WTC11 (cell line): ENCODE measurements at regions not wholly inside any gene's neighbourhood (a gene's known extent, or its start where the extent isn't known, plus 50 kb on each side); places are given as distances from the start of the nearest gene placed in this dataset.
A peak's percentile ranks its signal among the peaks of the same experiment; 100 is the strongest.

Source experiments
- ATAC-seq: fragments of 200-7000 bp; cut with Tn5 transposase; 2 replicates; pipeline ENCODE4 v1.10.0; 2021; ENCODE audit warnings: mild to moderate bottlenecking, moderate library complexity
- CTCF ChIA-PET: fragments of 300-600 bp; sonication (Branson Sonifier 250); formaldehyde crosslinking; loops from one replicate; lab custom pipeline; 2021; ENCODE audit warnings: antibody characterized with exemption; lab: Charles Lee
- POLR2A ChIA-PET: fragments of 350-600 bp; sonication (Branson Sonifier 250); formaldehyde crosslinking; loops from one replicate; lab custom pipeline; 2021; ENCODE audit warnings: antibody characterized with exemption; lab: Charles Lee
- DNase-seq: peaks from one replicate; pipeline ENCODE4 v3.0.0; 2021; ENCODE audit warnings: low spot score
- H3K27ac Mint-ChIP-seq: 2 replicates; pipeline ENCODE4 v1.8.0; 2021; ENCODE audit warnings: mixed read lengths
- H3K27me3 Mint-ChIP-seq: 2 replicates; pipeline ENCODE4 v1.8.0; 2021; ENCODE audit warnings: low read depth, mild to moderate bottlenecking, moderate library complexity, mixed read lengths
- H3K36me3 Mint-ChIP-seq: 2 replicates; pipeline ENCODE4 v1.8.0; 2021; ENCODE audit warnings: mixed read lengths
- H3K4me1 Mint-ChIP-seq: 2 replicates; pipeline ENCODE4 v1.8.0; 2022; ENCODE audit warnings: mixed read lengths
- H3K4me3 Mint-ChIP-seq: 2 replicates; pipeline ENCODE4 v1.8.0; 2021; ENCODE audit warnings: mild to moderate bottlenecking, moderate library complexity, mixed read lengths
- H3K9me3 Mint-ChIP-seq: 2 replicates; pipeline ENCODE4 v1.8.0; 2021; ENCODE audit warnings: mixed read lengths
- ELF4 ChIP-seq: sonication (generic); formaldehyde crosslinking; IDR thresholded peaks from 2 replicates; pipeline ENCODE4 v1.8.1; 2022; ENCODE audit warnings: low read depth, mild to moderate bottlenecking, moderate library complexity, missing genetic modification reagents
- MXD4 ChIP-seq: fragments of 250-450 bp; sonication (Bioruptor Pico); IDR thresholded peaks from 2 replicates; pipeline ENCODE4 v1.8.0; 2021; ENCODE audit warnings: mild to moderate bottlenecking, moderate library complexity, borderline replicate concordance
- NFE2L1 ChIP-seq: sonication (generic); formaldehyde crosslinking; IDR thresholded peaks from 2 replicates; pipeline ENCODE4 v1.8.1; 2023; ENCODE audit warnings: missing genetic modification reagents
- OVOL2 ChIP-seq: fragments of 250-450 bp; sonication (Bioruptor Pico); IDR thresholded peaks from 2 replicates; pipeline ENCODE4 v1.9.0; 2021; ENCODE audit warnings: mild to moderate bottlenecking, borderline replicate concordance
- PRRX2 ChIP-seq: fragments of 250-450 bp; sonication (Bioruptor Pico); IDR thresholded peaks from 2 replicates; pipeline ENCODE4 v1.8.0; 2021; ENCODE audit warnings: mild to moderate bottlenecking
- TEAD1 ChIP-seq: sonication (generic); formaldehyde crosslinking; IDR thresholded peaks from 2 replicates; pipeline ENCODE4 v1.8.0; 2022; ENCODE audit warnings: mild to moderate bottlenecking, missing genetic modification reagents
- TEAD4 ChIP-seq: sonication (generic); formaldehyde crosslinking; IDR thresholded peaks from 2 replicates; pipeline ENCODE4 v1.8.0; 2022; ENCODE audit warnings: mild to moderate bottlenecking, missing genetic modification reagents
- TF ChIP-seq, protein P1 (sequence below): sonication (generic); formaldehyde crosslinking; IDR thresholded peaks from 2 replicates; pipeline ENCODE4 v1.8.1; 2022; ENCODE audit warnings: low read depth, missing genetic modification reagents, borderline replicate concordance
- TF ChIP-seq, protein P2 (sequence below): fragments of 200-600 bp; IDR thresholded peaks from 2 replicates; pipeline ENCODE4 v1.8.0; 2022; ENCODE audit warnings: antibody characterized with exemption
- TF ChIP-seq, protein P3 (sequence below): sonication (generic); formaldehyde crosslinking; IDR thresholded peaks from 2 replicates; pipeline ENCODE4 v1.8.1; 2023; ENCODE audit warnings: mild to moderate bottlenecking, missing genetic modification reagents
- TF ChIP-seq, protein P4 (sequence below): sonication (generic); formaldehyde crosslinking; IDR thresholded peaks from 2 replicates; pipeline ENCODE4 v1.8.1; 2022; ENCODE audit warnings: mild to moderate bottlenecking, missing genetic modification reagents, moderate library complexity, borderline replicate concordance
- TF ChIP-seq, protein P5 (sequence below): fragments of 250-450 bp; sonication (Bioruptor Pico); IDR thresholded peaks from 2 replicates; pipeline ENCODE4 v1.9.0; 2021; ENCODE audit warnings: moderate library complexity, mild to moderate bottlenecking, inconsistent platforms, borderline replicate concordance
- TF ChIP-seq, protein P6 (sequence below): fragments of 250-450 bp; sonication (Bioruptor Pico); conservative IDR thresholded peaks from 2 replicates; pipeline ENCODE4 v1.9.0; 2021; ENCODE audit warnings: mild to moderate bottlenecking
- TF ChIP-seq, protein P7 (sequence below): sonication (generic); formaldehyde crosslinking; IDR thresholded peaks from 2 replicates; pipeline ENCODE4 v1.8.1; 2023; ENCODE audit warnings: mild to moderate bottlenecking, missing genetic modification reagents, moderate library complexity

DNA sequence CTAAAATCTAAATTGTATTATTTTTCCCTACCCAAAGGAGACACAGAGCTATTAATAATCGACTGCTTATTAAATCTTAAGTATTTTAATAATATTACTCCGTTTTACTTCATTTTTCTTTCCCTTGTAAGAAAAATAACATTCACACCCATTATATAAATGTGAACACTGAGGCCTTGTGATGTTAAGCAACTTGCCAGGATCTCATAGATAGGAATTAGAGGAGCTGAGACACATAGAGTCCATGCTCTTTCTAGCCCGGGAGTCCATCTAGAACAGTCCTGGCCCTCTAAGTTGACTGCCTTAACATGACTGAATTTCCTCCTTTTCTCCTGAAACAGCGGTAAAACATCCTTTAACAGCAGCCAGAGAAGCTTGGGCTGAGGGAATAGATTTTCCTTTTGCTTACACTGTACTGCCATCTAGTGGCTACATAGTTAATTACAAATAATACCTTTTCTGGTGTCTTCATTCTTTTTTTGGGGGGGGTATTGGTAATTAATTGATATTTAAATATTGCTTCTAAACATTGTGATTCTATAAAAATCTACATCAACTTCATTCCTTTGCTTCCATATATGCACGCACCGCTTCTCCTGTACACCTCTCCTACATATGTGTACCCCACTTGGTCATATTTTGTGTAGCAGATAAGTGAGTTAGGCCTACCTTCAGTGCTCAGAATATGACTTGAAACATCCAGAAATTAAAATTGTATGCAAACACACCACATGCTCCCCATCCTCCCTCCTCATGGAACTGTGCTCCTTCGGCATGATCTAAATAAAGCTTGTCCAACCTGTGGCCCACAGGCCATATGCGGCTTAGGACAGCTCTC is 125.8 kb upstream of the HNMT start:
- Mint-ChIP-seq H3K27ac (no peak overlapping the region), H3K9me3 (no peaks in the 10 kb centered on the region), H3K4me3 (no peak overlapping the region), H3K4me1 (peaks cover 8% of the 10 kb centered on the region), H3K36me3 (no peaks in the 10 kb centered on the region), H3K27me3 (no peaks in the 10 kb centered on the region)
- ATAC-seq (peak; percentile 70), DNase-seq (no peak)
- TF ChIP-seq NFE2L1 (CRISPR knock-in tag) (no peak), MXD4 (no peak)
- TF ChIP-seq, protein P1, sequence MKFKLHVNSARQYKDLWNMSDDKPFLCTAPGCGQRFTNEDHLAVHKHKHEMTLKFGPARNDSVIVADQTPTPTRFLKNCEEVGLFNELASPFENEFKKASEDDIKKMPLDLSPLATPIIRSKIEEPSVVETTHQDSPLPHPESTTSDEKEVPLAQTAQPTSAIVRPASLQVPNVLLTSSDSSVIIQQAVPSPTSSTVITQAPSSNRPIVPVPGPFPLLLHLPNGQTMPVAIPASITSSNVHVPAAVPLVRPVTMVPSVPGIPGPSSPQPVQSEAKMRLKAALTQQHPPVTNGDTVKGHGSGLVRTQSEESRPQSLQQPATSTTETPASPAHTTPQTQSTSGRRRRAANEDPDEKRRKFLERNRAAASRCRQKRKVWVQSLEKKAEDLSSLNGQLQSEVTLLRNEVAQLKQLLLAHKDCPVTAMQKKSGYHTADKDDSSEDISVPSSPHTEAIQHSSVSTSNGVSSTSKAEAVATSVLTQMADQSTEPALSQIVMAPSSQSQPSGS (CRISPR knock-in tag): no peak
- TF ChIP-seq, protein P2, sequence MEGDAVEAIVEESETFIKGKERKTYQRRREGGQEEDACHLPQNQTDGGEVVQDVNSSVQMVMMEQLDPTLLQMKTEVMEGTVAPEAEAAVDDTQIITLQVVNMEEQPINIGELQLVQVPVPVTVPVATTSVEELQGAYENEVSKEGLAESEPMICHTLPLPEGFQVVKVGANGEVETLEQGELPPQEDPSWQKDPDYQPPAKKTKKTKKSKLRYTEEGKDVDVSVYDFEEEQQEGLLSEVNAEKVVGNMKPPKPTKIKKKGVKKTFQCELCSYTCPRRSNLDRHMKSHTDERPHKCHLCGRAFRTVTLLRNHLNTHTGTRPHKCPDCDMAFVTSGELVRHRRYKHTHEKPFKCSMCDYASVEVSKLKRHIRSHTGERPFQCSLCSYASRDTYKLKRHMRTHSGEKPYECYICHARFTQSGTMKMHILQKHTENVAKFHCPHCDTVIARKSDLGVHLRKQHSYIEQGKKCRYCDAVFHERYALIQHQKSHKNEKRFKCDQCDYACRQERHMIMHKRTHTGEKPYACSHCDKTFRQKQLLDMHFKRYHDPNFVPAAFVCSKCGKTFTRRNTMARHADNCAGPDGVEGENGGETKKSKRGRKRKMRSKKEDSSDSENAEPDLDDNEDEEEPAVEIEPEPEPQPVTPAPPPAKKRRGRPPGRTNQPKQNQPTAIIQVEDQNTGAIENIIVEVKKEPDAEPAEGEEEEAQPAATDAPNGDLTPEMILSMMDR: peak; percentile 75
- ChIA-PET POLR2A (interaction anchor here (0.7 kb wide), 1 partner anchor 905 kb away, joined by 3 read pairs; no protein-coding TSS in a partner anchor), CTCF (interaction anchor here (0.9 to 1.4 kb wide), 6 partner anchors 10 to 906 kb away, joined by 3 to 7 read pairs (median 4); no protein-coding TSS in a partner anchor)

DNA sequence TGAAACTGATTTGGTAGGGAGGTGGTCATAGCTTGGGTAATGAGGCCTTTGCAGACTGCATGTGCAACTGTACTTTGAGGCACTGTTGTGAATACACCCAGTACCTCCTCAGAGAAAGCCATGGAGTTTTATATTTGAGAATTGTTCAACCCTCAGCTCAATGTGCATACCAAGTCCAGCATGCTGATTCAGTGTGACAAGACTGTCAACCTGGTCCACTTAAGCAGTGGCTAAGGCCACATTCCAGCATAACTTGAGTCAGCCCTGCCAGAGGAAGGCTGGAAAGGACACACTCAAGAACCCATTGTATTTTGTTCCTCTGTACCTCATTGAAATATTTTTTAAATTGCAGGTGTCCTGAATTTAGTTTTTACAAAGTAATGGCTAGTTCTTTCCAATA is 121.8 kb upstream of the HNMT start:
- Mint-ChIP-seq H3K4me1 (peaks cover 16% of the 10 kb centered on the region), H3K27ac (no peak overlapping the region), H3K36me3 (peaks cover 13% of the 10 kb centered on the region), H3K27me3 (no peaks in the 10 kb centered on the region), H3K9me3 (peaks cover 13% of the 10 kb centered on the region), H3K4me3 (no peak overlapping the region)
- no peak for DNase-seq
- ChIA-PET POLR2A (no interaction called here), CTCF (no interaction called here)
- no peak for ATAC-seq
- TF ChIP-seq OVOL2 (CRISPR knock-in tag): no peak
- TF ChIP-seq, protein P3, sequence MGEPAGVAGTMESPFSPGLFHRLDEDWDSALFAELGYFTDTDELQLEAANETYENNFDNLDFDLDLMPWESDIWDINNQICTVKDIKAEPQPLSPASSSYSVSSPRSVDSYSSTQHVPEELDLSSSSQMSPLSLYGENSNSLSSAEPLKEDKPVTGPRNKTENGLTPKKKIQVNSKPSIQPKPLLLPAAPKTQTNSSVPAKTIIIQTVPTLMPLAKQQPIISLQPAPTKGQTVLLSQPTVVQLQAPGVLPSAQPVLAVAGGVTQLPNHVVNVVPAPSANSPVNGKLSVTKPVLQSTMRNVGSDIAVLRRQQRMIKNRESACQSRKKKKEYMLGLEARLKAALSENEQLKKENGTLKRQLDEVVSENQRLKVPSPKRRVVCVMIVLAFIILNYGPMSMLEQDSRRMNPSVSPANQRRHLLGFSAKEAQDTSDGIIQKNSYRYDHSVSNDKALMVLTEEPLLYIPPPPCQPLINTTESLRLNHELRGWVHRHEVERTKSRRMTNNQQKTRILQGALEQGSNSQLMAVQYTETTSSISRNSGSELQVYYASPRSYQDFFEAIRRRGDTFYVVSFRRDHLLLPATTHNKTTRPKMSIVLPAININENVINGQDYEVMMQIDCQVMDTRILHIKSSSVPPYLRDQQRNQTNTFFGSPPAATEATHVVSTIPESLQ (CRISPR knock-in tag): no peak
- TF ChIP-seq, protein P4, sequence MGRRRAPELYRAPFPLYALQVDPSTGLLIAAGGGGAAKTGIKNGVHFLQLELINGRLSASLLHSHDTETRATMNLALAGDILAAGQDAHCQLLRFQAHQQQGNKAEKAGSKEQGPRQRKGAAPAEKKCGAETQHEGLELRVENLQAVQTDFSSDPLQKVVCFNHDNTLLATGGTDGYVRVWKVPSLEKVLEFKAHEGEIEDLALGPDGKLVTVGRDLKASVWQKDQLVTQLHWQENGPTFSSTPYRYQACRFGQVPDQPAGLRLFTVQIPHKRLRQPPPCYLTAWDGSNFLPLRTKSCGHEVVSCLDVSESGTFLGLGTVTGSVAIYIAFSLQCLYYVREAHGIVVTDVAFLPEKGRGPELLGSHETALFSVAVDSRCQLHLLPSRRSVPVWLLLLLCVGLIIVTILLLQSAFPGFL (CRISPR knock-in tag): no peak

DNA sequence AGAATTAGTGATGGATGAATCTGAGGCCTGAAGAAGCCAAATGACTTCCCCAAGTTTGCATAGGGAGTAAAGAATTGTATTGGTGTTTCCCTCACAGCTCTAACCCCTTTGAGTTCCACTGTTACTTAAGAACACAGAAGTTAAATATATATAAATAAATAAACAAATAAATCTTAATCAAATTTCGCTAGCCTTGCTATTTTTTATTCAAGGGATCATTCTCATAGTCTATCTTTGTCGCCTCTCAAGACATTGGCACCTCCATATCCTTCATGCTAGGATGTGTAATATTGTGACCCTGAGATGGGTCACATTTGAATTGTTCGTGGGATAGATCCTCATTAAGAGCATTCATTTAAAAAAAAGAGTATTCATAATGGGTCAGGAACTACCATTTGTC is 121.3 kb upstream of the HNMT start:
- POLR2A ChIA-PET: no interaction called here
- H3K36me3 Mint-ChIP-seq: peaks cover 13% of the 10 kb centered on the region
- DNase-seq: no peak
- TF ChIP-seq, protein P5, sequence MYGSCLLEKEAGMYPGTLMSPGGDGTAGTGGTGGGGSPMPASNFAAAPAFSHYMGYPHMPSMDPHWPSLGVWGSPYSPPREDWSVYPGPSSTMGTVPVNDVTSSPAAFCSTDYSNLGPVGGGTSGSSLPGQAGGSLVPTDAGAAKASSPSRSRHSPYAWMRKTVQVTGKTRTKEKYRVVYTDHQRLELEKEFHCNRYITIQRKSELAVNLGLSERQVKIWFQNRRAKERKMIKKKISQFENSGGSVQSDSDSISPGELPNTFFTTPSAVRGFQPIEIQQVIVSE (CRISPR knock-in tag): no peak
- TF ChIP-seq ELF4 (CRISPR knock-in tag): no peak
- no peak for TF ChIP-seq PRRX2 (CRISPR knock-in tag)
- TF ChIP-seq, protein P1 (CRISPR knock-in tag): no peak
- TF ChIP-seq TEAD1 (CRISPR knock-in tag): no peak
- TF ChIP-seq TEAD4 (CRISPR knock-in tag): no peak
- TF ChIP-seq, protein P3 (CRISPR knock-in tag): no peak
- TF ChIP-seq, protein P6, sequence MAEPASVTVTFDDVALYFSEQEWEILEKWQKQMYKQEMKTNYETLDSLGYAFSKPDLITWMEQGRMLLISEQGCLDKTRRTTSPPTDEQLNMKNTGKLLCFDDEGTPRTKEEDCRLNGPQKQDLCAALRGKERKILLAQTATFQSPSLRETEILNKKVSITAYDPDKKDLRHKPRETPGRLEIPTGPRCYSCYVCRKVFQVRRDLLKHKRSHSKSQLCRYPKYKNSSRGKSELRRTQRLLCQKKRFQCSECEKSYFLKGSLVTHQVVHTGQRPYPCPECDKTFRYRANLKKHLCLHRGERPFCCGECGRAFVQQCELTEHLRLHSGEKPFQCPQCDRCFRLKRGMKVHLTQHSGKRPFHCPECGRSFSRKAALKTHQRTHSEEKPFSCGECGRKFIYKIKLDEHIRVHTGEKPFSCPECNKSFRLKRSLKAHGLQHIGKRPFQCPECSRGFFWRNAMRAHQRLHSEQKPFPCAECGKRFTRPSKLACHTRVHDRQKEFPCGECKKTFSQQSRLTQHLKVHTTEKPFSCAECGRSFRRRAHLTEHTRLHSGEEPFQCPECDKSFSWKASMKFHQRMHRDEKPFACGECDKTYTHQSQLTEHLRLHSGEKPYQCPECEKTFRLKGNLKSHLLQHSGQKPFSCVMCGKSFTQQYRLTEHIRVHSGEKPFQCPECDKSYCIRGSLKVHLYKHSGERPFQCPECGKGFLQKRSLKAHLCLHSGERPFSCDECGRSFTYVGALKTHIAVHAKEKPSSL (CRISPR knock-in tag): no peak
- TF ChIP-seq, protein P7, sequence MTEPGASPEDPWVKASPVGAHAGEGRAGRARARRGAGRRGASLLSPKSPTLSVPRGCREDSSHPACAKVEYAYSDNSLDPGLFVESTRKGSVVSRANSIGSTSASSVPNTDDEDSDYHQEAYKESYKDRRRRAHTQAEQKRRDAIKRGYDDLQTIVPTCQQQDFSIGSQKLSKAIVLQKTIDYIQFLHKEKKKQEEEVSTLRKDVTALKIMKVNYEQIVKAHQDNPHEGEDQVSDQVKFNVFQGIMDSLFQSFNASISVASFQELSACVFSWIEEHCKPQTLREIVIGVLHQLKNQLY (CRISPR knock-in tag): no peak

More for the DNA sequence above, 121.3 kb upstream of the HNMT start:
- no peak for ATAC-seq
- Mint-ChIP-seq H3K9me3 (peaks cover 13% of the 10 kb centered on the region), H3K27ac (no peak overlapping the region), H3K27me3 (no peaks in the 10 kb centered on the region), H3K4me3 (no peak overlapping the region), H3K4me1 (peaks cover 13% of the 10 kb centered on the region)
- CTCF ChIA-PET: no interaction called here
